Sigmoid colon (tissue), 6 donors: ENCODE measurements at regions not wholly inside any gene's neighbourhood (a gene's known extent, or its start where the extent isn't known, plus 50 kb on each side); places are given as distances from the start of the nearest gene placed in this dataset.

Source experiments
- DNase-seq: peaks from one replicate; pipeline ENCODE4 v3.0.0-alpha.2; 2019
- H3K27ac ChIP-seq, 4 donors: fragments of 200-600 bp; sonication (generic); one replicate each; pipeline ENCODE4 v1.5.1; 2016 to 2019; ENCODE audit warnings: mild to moderate bottlenecking in 1 of 4
- H3K27me3 ChIP-seq, 3 donors: fragments of 200-600 bp; sonication (generic); one replicate each; pipeline ENCODE4 v1.5.1; 2019; ENCODE audit warnings: mild to moderate bottlenecking in 1 of 3
- H3K36me3 ChIP-seq, 4 donors: fragments of 200-600 bp; sonication (generic); one replicate each; pipeline ENCODE4 v1.5.1; 2016 to 2019
- H3K4me1 ChIP-seq, 4 donors: fragments of 200-600 bp; sonication (generic); one replicate each; pipeline ENCODE4 v1.5.1; 2017 to 2019
- H3K4me3 ChIP-seq, 4 donors: fragments of 200-600 bp; sonication (generic); one replicate each; pipeline ENCODE4 v1.5.1; 2017 to 2019; ENCODE audit warnings: mild to moderate bottlenecking in 2 of 4, moderate library complexity in 1 of 4
- H3K9me3 ChIP-seq, 4 donors: fragments of 200-600 bp in 3 of 4; sonication (generic) in 3 of 4; one replicate each; pipeline versions ENCODE4 v1.5.1 to v1.6.1; 2013 to 2019
- CTCF ChIP-seq, 4 experiments: fragments of 450-650 bp in 3 of 4; fragments of 200-600 bp in 1 of 4; IDR thresholded peaks; one replicate each; pipeline ENCODE4 v1.5.1; 2016 to 2019; ENCODE audit warnings: antibody characterized with exemption in 4 of 4, mild to moderate bottlenecking in 3 of 4, moderate library complexity in 2 of 4
- EP300 ChIP-seq, 4 donors: sonication (generic); formaldehyde crosslinking; IDR thresholded peaks; one replicate each; pipeline ENCODE4 v1.6.1; 2017; ENCODE audit warnings: antibody characterized with exemption in 4 of 4
- POLR2A ChIP-seq, 2 donors: fragments of 450-650 bp; IDR thresholded peaks; one replicate each; pipeline ENCODE4 v1.6.1; 2016; ENCODE audit warnings: antibody characterized with exemption in 2 of 2, mild to moderate bottlenecking in 2 of 2, moderate library complexity in 2 of 2
- POLR2AphosphoS5 ChIP-seq, 4 donors: sonication (generic); formaldehyde crosslinking; IDR thresholded peaks; one replicate each; pipeline ENCODE4 v1.6.1; 2017; ENCODE audit warnings: antibody characterized with exemption in 4 of 4
- WGBS, 2 donors: extraction: QIAGEN DNeasy Blood & Tissue Kit; methylation state at CpG; one replicate each; pipeline ENCODE4 v1.1.7; 2013; 5-methylcytosine and 5-hydroxymethylcytosine counted together
- intact Hi-C: fragments of 100-400 bp; cut with DNase I; formaldehyde crosslinking; loops from one replicate; pipeline ENCODE4 v1.15.1; 2023
- donor health status: healthy with polysubstance abuse.
- donor health status: healthy.

GRCh38 chr17:62899361-62899760, 66.7 kb upstream of the TANC2 start:
- WGBS, 2 donors, result 83 to 84% methylated on average over 6 of the region's 6 CpGs
- Histone ChIP-seq H3K36me3 (no peaks in the 10 kb centered on the region), H3K4me1 (peaks cover 0 to 7% (median 0%) of the 10 kb centered on the region in 4 donors), H3K4me3 (no peak overlapping the region), H3K27me3 (no peaks in the 10 kb centered on the region), H3K9me3 (no peaks in the 10 kb centered on the region), H3K27ac (no peak overlapping the region)
- no peak for TF ChIP-seq POLR2A (IDR thresholded peaks at IDR 0.05)
- TF ChIP-seq CTCF (IDR thresholded peaks at IDR 0.05), result no peak
- TF ChIP-seq EP300 (IDR thresholded peaks at IDR 0.05), result no peak
- TF ChIP-seq POLR2AphosphoS5 (IDR thresholded peaks at IDR 0.05), result no peak
- no peak for DNase-seq
- intact Hi-C loops, result no loop called here

- no peaks in the 10 kb centered on the region for H3K27me3 ChIP-seq
- peak overlapping the region in 1 of 4 donors; percentile 11 for H3K27ac ChIP-seq
- intact Hi-C loops, result no loop called here
- 72 to 83% methylated on average over 13 of the region's 13 CpGs for WGBS, 2 donors
- DNase-seq, result no peak
- H3K9me3 ChIP-seq, result no peaks in the 10 kb centered on the region
- TF ChIP-seq EP300 (IDR thresholded peaks at IDR 0.05) (no peak), CTCF (IDR thresholded peaks at IDR 0.05) (no peak), POLR2A (IDR thresholded peaks at IDR 0.05) (no peak), POLR2AphosphoS5 (IDR thresholded peaks at IDR 0.05) (no peak)
- H3K4me3 ChIP-seq, result no peak overlapping the region
- peaks cover 0 to 7% (median 0%) of the 10 kb centered on the region in 4 donors for H3K4me1 ChIP-seq
- H3K36me3 ChIP-seq, result no peaks in the 10 kb centered on the region
These were observed 67.7 kb upstream of the TANC2 start for GRCh38 chr17:62898239-62898864.

- TF ChIP-seq POLR2A (IDR thresholded peaks at IDR 0.05), result no peak
- no peak for TF ChIP-seq POLR2AphosphoS5 (IDR thresholded peaks at IDR 0.05)
- no peak for TF ChIP-seq CTCF (IDR thresholded peaks at IDR 0.05)
- TF ChIP-seq EP300 (IDR thresholded peaks at IDR 0.05), result no peak
- Histone ChIP-seq H3K27me3 (no peaks in the 10 kb centered on the region), H3K27ac (no peak overlapping the region), H3K4me3 (no peak overlapping the region), H3K4me1 (peaks cover 0 to 7% (median under 1%) of the 10 kb centered on the region in 4 donors), H3K36me3 (no peaks in the 10 kb centered on the region), H3K9me3 (no peaks in the 10 kb centered on the region)
- intact Hi-C loops, result no loop called here
- 56 to 70% methylated on average over 2 of the region's 2 CpGs for WGBS, 2 donors
- DNase-seq, result no peak
These were observed 68.3 kb upstream of the TANC2 start for GRCh38 chr17:62897706-62898105.

- Histone ChIP-seq H3K27me3 (no peaks in the 10 kb centered on the region), H3K4me3 (no peak overlapping the region), H3K36me3 (no peaks in the 10 kb centered on the region), H3K27ac (peak overlapping the region in 1 of 4 donors; percentile 16), H3K9me3 (no peaks in the 10 kb centered on the region), H3K4me1 (peaks cover 0 to 10% (median 2%) of the 10 kb centered on the region in 4 donors)
- intact Hi-C loops, result no loop called here
- DNase-seq, result no peak
- 89% methylated on average over 11 of the region's 11 CpGs for WGBS, 2 donors
- TF ChIP-seq POLR2A (IDR thresholded peaks at IDR 0.05), result no peak
- TF ChIP-seq CTCF (IDR thresholded peaks at IDR 0.05), result no peak
- TF ChIP-seq EP300 (IDR thresholded peaks at IDR 0.05), result no peak
- no peak for TF ChIP-seq POLR2AphosphoS5 (IDR thresholded peaks at IDR 0.05)
These were observed 70.4 kb upstream of the TANC2 start for GRCh38 chr17:62895320-62896301.
